ENCODE measurements at regions not wholly inside any gene's neighbourhood (a gene's known extent, or its start where the extent isn't known, plus 50 kb on each side); places are given as distances from the start of the nearest gene placed in this dataset.

DNA sequence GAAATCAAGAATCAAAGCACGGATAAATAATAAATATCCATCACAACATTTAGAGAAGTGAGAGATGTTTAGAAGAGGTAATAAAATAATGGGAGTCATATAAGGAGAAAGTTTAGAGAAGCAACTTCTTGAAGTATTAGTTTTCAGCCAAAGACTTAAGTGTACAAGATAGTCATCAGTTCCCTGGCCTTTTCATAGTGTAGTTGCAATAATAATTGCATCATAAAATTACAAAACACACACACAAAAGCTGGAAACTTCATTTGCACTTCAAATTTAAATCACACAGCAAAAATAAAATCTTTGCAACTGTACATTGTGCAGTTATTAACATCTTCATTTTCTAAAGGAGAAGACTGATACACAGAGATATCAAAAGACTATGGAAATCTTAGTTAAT lies 319.1 kb upstream of the RGMB start:
- TF ChIP-seq, protein P1, sequence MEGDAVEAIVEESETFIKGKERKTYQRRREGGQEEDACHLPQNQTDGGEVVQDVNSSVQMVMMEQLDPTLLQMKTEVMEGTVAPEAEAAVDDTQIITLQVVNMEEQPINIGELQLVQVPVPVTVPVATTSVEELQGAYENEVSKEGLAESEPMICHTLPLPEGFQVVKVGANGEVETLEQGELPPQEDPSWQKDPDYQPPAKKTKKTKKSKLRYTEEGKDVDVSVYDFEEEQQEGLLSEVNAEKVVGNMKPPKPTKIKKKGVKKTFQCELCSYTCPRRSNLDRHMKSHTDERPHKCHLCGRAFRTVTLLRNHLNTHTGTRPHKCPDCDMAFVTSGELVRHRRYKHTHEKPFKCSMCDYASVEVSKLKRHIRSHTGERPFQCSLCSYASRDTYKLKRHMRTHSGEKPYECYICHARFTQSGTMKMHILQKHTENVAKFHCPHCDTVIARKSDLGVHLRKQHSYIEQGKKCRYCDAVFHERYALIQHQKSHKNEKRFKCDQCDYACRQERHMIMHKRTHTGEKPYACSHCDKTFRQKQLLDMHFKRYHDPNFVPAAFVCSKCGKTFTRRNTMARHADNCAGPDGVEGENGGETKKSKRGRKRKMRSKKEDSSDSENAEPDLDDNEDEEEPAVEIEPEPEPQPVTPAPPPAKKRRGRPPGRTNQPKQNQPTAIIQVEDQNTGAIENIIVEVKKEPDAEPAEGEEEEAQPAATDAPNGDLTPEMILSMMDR (IDR thresholded peaks at IDR 0.05) = no peak
- TF ChIP-seq POLR2AphosphoS5 (IDR thresholded peaks at IDR 0.05; ENCODE audit: low read depth, low read length) (no peak), TCF7L2 (IDR thresholded peaks at IDR 0.05; ENCODE audit: low read depth, low read length) (no peak)
